Keratinocyte (primary cell): ENCODE measurements at regions not wholly inside any gene's neighbourhood (a gene's known extent, or its start where the extent isn't known, plus 50 kb on each side); places are given as distances from the start of the nearest gene placed in this dataset.

Experiments
- DNase-seq: peaks from one replicate; pipeline ENCODE4 v3.0.0-alpha.2; 2011; ENCODE audit warnings: low read depth, missing footprints, low spot score
- FAIRE-seq: peaks from 2 replicates; lab custom pipeline; 2011; peaks lifted over from hg19 to GRCh38; lab: Jason Lieb, UNC
- H2AFZ ChIP-seq: 2 replicates; pipeline ENCODE4 v1.6.0; 2012; ENCODE audit warnings: low read length, control low read depth, inconsistent platforms; ENCODE audit not compliant: control insufficient read depth
- H3K27ac ChIP-seq: 2 replicates; pipeline ENCODE4 v1.5.1; 2011; ENCODE audit warnings: low read length; ENCODE audit not compliant: control insufficient read depth, insufficient read depth
- H3K27me3 ChIP-seq: 3 replicates; pipeline ENCODE4 v1.6.0; 2011; ENCODE audit warnings: low read length; ENCODE audit not compliant: control insufficient read depth, insufficient read depth; ENCODE audit errors: extremely low read depth
- H3K36me3 ChIP-seq, 2 experiments: 2 replicates in 1 of 2; 3 replicates in 1 of 2; pipeline ENCODE4 v1.5.1; 2011; ENCODE audit warnings: low read length in 2 of 2, mild to moderate bottlenecking in 1 of 2; ENCODE audit not compliant: control insufficient read depth in 2 of 2, insufficient read depth in 2 of 2; ENCODE audit errors: extremely low read depth in 1 of 2
- H3K4me1 ChIP-seq: 3 replicates; pipeline ENCODE4 v1.5.1; 2011; ENCODE audit warnings: low read length; ENCODE audit not compliant: control insufficient read depth, insufficient read depth; ENCODE audit errors: extremely low read depth
- H3K4me2 ChIP-seq: 3 replicates; pipeline ENCODE4 v1.6.0; 2011; ENCODE audit warnings: low read depth, low read length; ENCODE audit not compliant: control insufficient read depth, insufficient read depth; ENCODE audit errors: extremely low read depth
- H3K4me3 ChIP-seq, 3 experiments: fragments of 200-600 bp in 1 of 3; sonication (generic) in 1 of 3; 2 replicates in 2 of 3; 3 replicates in 1 of 3; pipeline ENCODE4 v1.5.1; 2011 to 2016; ENCODE audit warnings: low read length in 3 of 3, mild to moderate bottlenecking in 3 of 3, control low read depth in 2 of 3, inconsistent platforms in 1 of 3, low read depth in 1 of 3, mixed read lengths in 1 of 3, mixed run types in 1 of 3, moderate library complexity in 1 of 3; ENCODE audit not compliant: control insufficient read depth in 2 of 3, insufficient read depth in 2 of 3; ENCODE audit errors: extremely low read depth in 1 of 3
- H3K79me2 ChIP-seq: 2 replicates; pipeline ENCODE4 v1.6.0; 2012; ENCODE audit warnings: low read length; ENCODE audit not compliant: control insufficient read depth, insufficient read depth
- H3K9ac ChIP-seq: 3 replicates; pipeline ENCODE4 v1.6.0; 2011; ENCODE audit warnings: low read length; ENCODE audit not compliant: control insufficient read depth, insufficient read depth; ENCODE audit errors: extremely low read depth
- H3K9me1 ChIP-seq: 3 replicates; pipeline ENCODE4 v1.6.0; 2011; ENCODE audit warnings: low read length; ENCODE audit not compliant: control insufficient read depth, insufficient read depth; ENCODE audit errors: extremely low read depth
- H3K9me3 ChIP-seq: 2 replicates; pipeline ENCODE4 v1.5.1; 2012; ENCODE audit warnings: low read depth, low read length; ENCODE audit not compliant: control insufficient read depth
- H4K20me1 ChIP-seq: 3 replicates; pipeline ENCODE4 v1.6.0; 2011; ENCODE audit warnings: low read length; ENCODE audit not compliant: control insufficient read depth, insufficient read depth; ENCODE audit errors: extremely low read depth
- CTCF ChIP-seq, 3 experiments: IDR thresholded peaks in 1 of 3; conservative IDR thresholded peaks in 1 of 3; optimal IDR thresholded peaks in 1 of 3; 2 replicates in 2 of 3; 3 replicates in 1 of 3; pipeline versions ENCODE3 to v1.5.1; 2011; ENCODE audit warnings: low read length in 3 of 3, mild to moderate bottlenecking in 3 of 3, moderate library complexity in 2 of 3, control low read depth in 1 of 3, inconsistent platforms in 1 of 3; ENCODE audit not compliant: insufficient read depth in 2 of 3; ENCODE audit errors: extremely low read depth in 1 of 3
- EZH2 ChIP-seq: IDR thresholded peaks from one replicate; pipeline ENCODE4 v1.6.1; 2012; ENCODE audit warnings: inconsistent platforms, mild to moderate bottlenecking, low read length, moderate library complexity
- dilution Hi-C: fragments of 300-500 bp; cut with MboI; formaldehyde crosslinking; loops from one replicate; pipeline ENCODE4 v1.7.0; 2020; ENCODE audit warnings: low sequenced_read_pairs; ENCODE audit not compliant: extremely low pct_ligation_motif_present

- Histone ChIP-seq H3K4me1 (no peaks in the 10 kb centered on the region), H3K36me3 (no peaks in the 10 kb centered on the region), H3K27ac (no peak overlapping the region), H2AFZ (no peak overlapping the region), H4K20me1 (no peaks in the 10 kb centered on the region), H3K9me3 (no peaks in the 10 kb centered on the region), H3K9me1 (no peaks in the 10 kb centered on the region), H3K27me3 (peaks cover under 1% of the 10 kb centered on the region), H3K4me2 (no peak overlapping the region), H3K79me2 (no peaks in the 10 kb centered on the region), H3K4me3 (no peak overlapping the region), H3K9ac (no peak overlapping the region)
- no peak for TF ChIP-seq EZH2
- TF ChIP-seq CTCF (optimal IDR thresholded peaks at IDR 0.05 in 1 of 3, IDR thresholded peaks at IDR 0.05 in 1 of 3, conservative IDR thresholded peaks at IDR 0.05 in 1 of 3; ENCODE audit: extremely low read depth in 1 of 3, insufficient read depth in 2 of 3, low read length in 3 of 3) = no peak
- FAIRE-seq = no peak
- no peak for DNase-seq
- dilution Hi-C loops = no loop called here
These were observed 65.6 kb upstream of the IRX2 start for GRCh38 chr5:2817031-2817603.

GRCh38 chr5:2813678-2814077 is 62.2 kb upstream of the IRX2 start:
- H3K79me2 ChIP-seq = no peaks in the 10 kb centered on the region
- H4K20me1 ChIP-seq = no peaks in the 10 kb centered on the region
- H3K4me1 ChIP-seq = no peaks in the 10 kb centered on the region
- no peaks in the 10 kb centered on the region for H3K36me3 ChIP-seq
- no peak for DNase-seq
- H3K4me3 ChIP-seq = no peak overlapping the region
- no peak overlapping the region for H3K27ac ChIP-seq
- no peak overlapping the region for H3K4me2 ChIP-seq
- no peaks in the 10 kb centered on the region for H3K9me1 ChIP-seq
- no peaks in the 10 kb centered on the region for H3K9me3 ChIP-seq
- TF ChIP-seq CTCF (optimal IDR thresholded peaks at IDR 0.05 in 1 of 3, IDR thresholded peaks at IDR 0.05 in 1 of 3, conservative IDR thresholded peaks at IDR 0.05 in 1 of 3; ENCODE audit: extremely low read depth in 1 of 3, insufficient read depth in 2 of 3, low read length in 3 of 3) (no peak), EZH2 (no peak)
- dilution Hi-C loops = no loop called here
- no peak for FAIRE-seq
- no peak overlapping the region for H2AFZ ChIP-seq
- no peaks in the 10 kb centered on the region for H3K27me3 ChIP-seq
- no peak overlapping the region for H3K9ac ChIP-seq
